ENCODE measurements at regions not wholly inside any gene's neighbourhood (a gene's known extent, or its start where the extent isn't known, plus 50 kb on each side); places are given as distances from the start of the nearest gene placed in this dataset.

DNA sequence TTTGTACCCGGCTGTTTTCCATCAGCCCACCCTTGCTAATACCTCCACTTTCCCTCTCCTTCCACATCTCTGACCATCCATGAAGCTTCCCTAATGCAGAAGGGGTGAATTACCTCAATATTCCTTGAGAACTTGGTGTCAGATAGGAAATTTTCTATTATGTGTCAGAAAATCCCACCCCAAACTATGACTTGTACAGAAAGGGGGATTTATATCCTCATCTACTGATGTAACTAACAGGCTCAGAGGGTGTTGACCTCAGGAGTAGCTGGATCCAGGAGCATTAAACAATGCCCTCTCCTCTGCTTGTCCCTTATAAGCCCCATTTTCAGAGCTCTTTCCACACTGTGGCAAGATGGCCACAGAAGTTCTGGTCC is 242.8 kb upstream of the TLE3 start:
- Mint-ChIP-seq H3K4me1 (peaks cover 75% of the 10 kb centered on the region), H3K36me3 (no peaks in the 10 kb centered on the region), H3K27ac (peak overlapping the region; percentile 87), H3K4me3 (no peak overlapping the region), H3K27me3 (ENCODE audit: low read depth) (no peaks in the 10 kb centered on the region), H3K9me3 (peaks cover 5% of the 10 kb centered on the region)
- TF ChIP-seq, protein P1, sequence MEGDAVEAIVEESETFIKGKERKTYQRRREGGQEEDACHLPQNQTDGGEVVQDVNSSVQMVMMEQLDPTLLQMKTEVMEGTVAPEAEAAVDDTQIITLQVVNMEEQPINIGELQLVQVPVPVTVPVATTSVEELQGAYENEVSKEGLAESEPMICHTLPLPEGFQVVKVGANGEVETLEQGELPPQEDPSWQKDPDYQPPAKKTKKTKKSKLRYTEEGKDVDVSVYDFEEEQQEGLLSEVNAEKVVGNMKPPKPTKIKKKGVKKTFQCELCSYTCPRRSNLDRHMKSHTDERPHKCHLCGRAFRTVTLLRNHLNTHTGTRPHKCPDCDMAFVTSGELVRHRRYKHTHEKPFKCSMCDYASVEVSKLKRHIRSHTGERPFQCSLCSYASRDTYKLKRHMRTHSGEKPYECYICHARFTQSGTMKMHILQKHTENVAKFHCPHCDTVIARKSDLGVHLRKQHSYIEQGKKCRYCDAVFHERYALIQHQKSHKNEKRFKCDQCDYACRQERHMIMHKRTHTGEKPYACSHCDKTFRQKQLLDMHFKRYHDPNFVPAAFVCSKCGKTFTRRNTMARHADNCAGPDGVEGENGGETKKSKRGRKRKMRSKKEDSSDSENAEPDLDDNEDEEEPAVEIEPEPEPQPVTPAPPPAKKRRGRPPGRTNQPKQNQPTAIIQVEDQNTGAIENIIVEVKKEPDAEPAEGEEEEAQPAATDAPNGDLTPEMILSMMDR (IDR thresholded peaks at IDR 0.05; ENCODE audit: unreplicated experiment), result no peak
- DNase-seq (ENCODE audit: low spot score in 2 of 2, unreplicated experiment in 2 of 2), result no peak

DNA sequence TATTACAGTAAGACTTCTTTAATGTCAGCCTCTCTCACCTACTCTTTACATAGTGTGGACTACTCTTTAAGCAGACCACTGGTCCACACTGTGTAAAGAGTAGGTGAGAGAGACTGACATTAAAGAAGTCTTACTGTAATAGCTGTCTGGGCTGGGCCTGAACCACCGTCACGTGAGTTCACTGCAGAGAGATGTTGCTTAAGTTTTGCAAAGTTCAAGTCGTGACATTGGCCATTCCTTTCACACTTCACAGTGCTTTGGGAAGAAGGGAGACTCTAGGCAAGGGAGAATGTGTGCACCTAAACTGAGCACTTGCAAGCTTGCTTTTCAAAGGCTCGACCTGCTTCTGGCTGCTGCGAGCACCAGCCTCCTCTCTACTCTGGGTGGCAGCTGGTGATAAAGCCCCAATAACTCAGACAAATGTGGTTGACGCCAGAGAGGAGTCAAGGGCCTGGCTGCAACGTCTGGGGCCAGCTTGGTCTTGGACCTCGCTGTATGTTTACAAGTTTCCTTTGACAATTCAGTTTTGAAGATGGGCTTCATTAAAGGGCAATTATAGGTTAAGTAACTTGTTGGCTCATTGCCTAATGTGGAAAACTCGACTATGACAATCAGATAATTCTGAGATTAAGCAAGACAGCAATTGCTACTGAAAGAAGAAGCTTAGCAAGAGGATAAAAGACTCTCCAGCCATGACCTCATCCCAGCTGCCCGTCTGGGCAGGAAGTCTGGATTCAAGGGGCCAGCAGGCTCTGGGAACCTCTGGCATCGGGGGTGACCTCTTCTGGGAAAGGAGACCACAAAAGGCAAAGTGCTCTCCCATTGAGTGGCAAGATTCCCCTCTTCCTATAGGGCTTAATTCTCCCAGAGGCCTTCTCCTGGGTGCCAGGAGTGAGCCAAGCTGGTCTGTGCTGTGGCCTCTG is 242.1 kb upstream of the TLE3 start:
- peak in 1 of 2 experiments; percentile 38 for DNase-seq (ENCODE audit: low spot score in 2 of 2, unreplicated experiment in 2 of 2)
- Mint-ChIP-seq H3K27me3 (ENCODE audit: low read depth) (no peaks in the 10 kb centered on the region), H3K36me3 (peaks cover 1% of the 10 kb centered on the region), H3K9me3 (peaks cover 10% of the 10 kb centered on the region), H3K4me3 (no peak overlapping the region), H3K4me1 (peaks cover 75% of the 10 kb centered on the region), H3K27ac (peak overlapping the region; percentile 87)
- TF ChIP-seq, protein P1 (IDR thresholded peaks at IDR 0.05; ENCODE audit: unreplicated experiment), result no peak

DNA sequence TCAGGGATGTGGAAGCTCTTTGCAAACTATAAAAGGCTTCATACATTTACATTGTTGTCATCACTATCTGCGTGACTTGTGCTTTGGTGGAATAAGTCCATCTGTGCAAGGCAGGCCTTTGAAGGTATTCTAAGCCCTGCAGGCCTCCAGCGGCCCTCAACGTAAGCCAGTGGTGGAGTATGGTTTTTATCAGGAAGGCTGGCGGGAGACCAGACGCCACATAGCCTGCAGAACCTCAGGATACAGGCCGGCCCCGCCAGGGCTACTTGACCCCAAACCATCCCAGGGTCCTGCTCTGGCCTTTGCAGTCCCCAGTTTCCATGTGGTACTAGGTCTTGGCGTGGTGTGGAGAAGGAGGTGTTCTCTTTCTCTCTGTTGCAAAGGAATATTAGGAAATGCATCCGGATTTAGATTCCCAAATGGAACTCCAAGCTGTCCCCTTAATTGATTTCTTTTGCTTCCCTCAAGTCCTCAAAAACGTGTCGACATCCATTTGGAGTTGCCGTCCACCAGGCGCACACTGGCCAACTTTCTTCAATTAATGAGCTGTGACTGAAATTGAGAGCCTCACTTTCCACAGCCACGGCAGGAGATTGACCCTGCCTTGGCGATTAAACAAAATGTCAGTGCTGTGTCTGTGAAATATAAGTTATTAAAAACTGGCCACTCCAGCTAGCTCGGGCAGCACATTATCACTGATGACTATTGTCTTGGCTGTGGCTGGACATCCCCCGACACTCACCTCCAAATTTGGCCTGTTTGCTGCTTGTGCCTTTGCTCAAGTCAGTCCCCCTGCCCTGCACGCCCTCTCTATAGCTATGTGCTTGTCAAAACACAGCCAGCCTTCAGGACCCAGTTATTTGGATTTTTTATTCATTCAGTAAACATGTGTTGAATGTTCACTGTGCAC is 239.8 kb upstream of the TLE3 start:
- Mint-ChIP-seq H3K4me3 (no peak overlapping the region), H3K27me3 (ENCODE audit: low read depth) (no peaks in the 10 kb centered on the region), H3K27ac (peak overlapping the region; percentile 34), H3K4me1 (peaks cover 59% of the 10 kb centered on the region), H3K36me3 (peaks cover 13% of the 10 kb centered on the region), H3K9me3 (peaks cover 28% of the 10 kb centered on the region)
- DNase-seq (ENCODE audit: low spot score in 2 of 2, unreplicated experiment in 2 of 2), result peak in 1 of 2 experiments; percentile 20
- TF ChIP-seq, protein P1 (IDR thresholded peaks at IDR 0.05; ENCODE audit: unreplicated experiment), result no peak

DNA sequence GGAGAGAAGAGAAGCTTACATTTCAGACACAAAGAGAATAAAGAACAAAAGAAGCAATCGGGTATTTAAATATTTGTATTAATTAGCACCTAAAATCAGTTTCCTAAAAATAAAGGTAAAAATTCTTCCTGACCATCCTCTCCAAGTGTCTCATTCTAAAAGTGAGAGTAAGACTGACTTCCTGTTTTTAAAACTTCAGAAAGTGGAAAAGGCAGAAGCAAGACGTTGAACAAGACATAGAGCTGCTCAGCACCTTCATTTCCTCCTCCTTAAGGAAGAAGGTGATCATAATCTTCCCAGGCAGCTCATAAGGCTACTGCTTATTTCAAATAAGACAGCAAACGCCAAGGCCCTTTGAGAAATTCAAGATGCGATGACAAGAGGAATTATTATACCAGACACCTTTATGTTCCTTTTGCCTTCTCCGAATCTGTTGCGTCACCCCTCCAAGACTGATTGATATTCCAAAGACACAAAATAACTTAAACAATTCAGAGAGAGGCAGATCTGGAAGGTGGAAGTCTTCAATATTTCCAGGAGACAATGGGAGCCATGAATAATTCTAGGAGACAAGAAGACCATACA is 238.8 kb upstream of the TLE3 start:
- no peak for DNase-seq (ENCODE audit: low spot score in 2 of 2, unreplicated experiment in 2 of 2)
- TF ChIP-seq, protein P1 (IDR thresholded peaks at IDR 0.05; ENCODE audit: unreplicated experiment), result no peak
- H3K27ac Mint-ChIP-seq, result peak overlapping the region; percentile 13
- peaks cover 49% of the 10 kb centered on the region for H3K4me1 Mint-ChIP-seq
- H3K9me3 Mint-ChIP-seq, result peaks cover 38% of the 10 kb centered on the region
- peaks cover 16% of the 10 kb centered on the region for H3K36me3 Mint-ChIP-seq
- no peaks in the 10 kb centered on the region for H3K27me3 Mint-ChIP-seq (ENCODE audit: low read depth)
- H3K4me3 Mint-ChIP-seq, result no peak overlapping the region

DNA sequence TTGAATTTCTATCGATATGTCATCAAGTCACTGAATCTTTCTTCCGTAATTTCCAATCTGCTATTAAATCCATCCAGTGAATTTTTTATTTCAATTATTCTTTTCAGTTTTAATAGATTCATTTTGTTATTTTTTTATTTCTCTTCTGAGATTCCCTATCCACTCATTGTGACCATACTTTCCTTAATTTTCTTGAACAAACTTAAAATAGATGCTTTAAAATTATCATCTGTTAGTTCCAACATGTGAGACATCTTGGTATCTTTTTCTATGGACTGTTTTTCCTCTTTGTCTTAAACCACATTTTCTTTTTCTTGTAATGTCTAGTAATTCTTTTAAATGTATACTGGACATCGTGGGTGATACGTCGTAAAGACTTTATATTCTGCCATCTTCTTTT is 236.6 kb upstream of the TLE3 start:
- TF ChIP-seq, protein P1 (IDR thresholded peaks at IDR 0.05; ENCODE audit: unreplicated experiment), result no peak
- Mint-ChIP-seq H3K4me1 (peaks cover 30% of the 10 kb centered on the region), H3K36me3 (peaks cover 22% of the 10 kb centered on the region), H3K9me3 (peaks cover 54% of the 10 kb centered on the region), H3K27me3 (ENCODE audit: low read depth) (no peaks in the 10 kb centered on the region), H3K4me3 (no peak overlapping the region), H3K27ac (no peak overlapping the region)
- DNase-seq (ENCODE audit: low spot score in 2 of 2, unreplicated experiment in 2 of 2), result no peak
